ENCODE measurements at regions not wholly inside any gene's neighbourhood (a gene's known extent, or its start where the extent isn't known, plus 50 kb on each side); places are given as distances from the start of the nearest gene placed in this dataset.
"Not testable (repeated sequence)": the region's sequence is repeated elsewhere in the genome, so short reads cannot be mapped to it uniquely, and the experiment has no call there.

- H3K4me1 Mint-ChIP-seq (ENCODE audit: unreplicated experiment) = no peaks in the 10 kb centered on the region
- no peaks in the 10 kb centered on the region for H3K36me3 Mint-ChIP-seq
- TF ChIP-seq, protein P1, sequence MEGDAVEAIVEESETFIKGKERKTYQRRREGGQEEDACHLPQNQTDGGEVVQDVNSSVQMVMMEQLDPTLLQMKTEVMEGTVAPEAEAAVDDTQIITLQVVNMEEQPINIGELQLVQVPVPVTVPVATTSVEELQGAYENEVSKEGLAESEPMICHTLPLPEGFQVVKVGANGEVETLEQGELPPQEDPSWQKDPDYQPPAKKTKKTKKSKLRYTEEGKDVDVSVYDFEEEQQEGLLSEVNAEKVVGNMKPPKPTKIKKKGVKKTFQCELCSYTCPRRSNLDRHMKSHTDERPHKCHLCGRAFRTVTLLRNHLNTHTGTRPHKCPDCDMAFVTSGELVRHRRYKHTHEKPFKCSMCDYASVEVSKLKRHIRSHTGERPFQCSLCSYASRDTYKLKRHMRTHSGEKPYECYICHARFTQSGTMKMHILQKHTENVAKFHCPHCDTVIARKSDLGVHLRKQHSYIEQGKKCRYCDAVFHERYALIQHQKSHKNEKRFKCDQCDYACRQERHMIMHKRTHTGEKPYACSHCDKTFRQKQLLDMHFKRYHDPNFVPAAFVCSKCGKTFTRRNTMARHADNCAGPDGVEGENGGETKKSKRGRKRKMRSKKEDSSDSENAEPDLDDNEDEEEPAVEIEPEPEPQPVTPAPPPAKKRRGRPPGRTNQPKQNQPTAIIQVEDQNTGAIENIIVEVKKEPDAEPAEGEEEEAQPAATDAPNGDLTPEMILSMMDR (conservative IDR thresholded peaks at IDR 0.05) = no peak
- no peak for DNase-seq (ENCODE audit: extremely low spot score, unreplicated experiment)
- H3K27ac Mint-ChIP-seq = no peak overlapping the region
- no peak overlapping the region for H3K4me3 Mint-ChIP-seq
- no peaks in the 10 kb centered on the region for H3K27me3 Mint-ChIP-seq
- no peaks in the 10 kb centered on the region for H3K9me3 Mint-ChIP-seq
These were observed 85.7 kb upstream of the HS3ST4 start for GRCh38 chr16:25606069-25606468.

DNA sequence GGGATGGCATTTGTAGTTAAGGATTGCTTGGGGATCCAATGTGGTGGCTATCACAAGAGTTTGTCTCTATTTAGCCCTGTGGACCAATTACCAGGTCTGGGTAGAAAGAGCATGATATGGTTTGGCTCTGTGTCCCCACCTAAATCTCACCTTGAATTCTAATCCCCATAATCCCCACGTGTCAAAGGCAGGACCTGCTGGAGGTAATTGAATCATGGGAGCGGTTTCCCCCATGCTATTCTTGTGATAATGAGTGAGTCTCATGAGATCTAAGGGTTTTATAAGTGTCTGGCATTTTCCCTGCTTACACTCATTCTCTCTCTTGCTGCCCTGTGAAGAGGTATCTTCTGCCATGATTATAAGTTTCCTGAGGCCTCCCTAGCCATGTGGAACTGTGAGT, 86.4 kb upstream of the HS3ST4 start:
- no peaks in the 10 kb centered on the region for H3K9me3 Mint-ChIP-seq
- no peak overlapping the region for H3K27ac Mint-ChIP-seq
- no peaks in the 10 kb centered on the region for H3K27me3 Mint-ChIP-seq
- no peak overlapping the region for H3K4me3 Mint-ChIP-seq
- DNase-seq (ENCODE audit: extremely low spot score, unreplicated experiment) = no peak
- TF ChIP-seq, protein P1 (conservative IDR thresholded peaks at IDR 0.05) = no peak
- no peaks in the 10 kb centered on the region for H3K36me3 Mint-ChIP-seq
- no peaks in the 10 kb centered on the region for H3K4me1 Mint-ChIP-seq (ENCODE audit: unreplicated experiment)

DNA sequence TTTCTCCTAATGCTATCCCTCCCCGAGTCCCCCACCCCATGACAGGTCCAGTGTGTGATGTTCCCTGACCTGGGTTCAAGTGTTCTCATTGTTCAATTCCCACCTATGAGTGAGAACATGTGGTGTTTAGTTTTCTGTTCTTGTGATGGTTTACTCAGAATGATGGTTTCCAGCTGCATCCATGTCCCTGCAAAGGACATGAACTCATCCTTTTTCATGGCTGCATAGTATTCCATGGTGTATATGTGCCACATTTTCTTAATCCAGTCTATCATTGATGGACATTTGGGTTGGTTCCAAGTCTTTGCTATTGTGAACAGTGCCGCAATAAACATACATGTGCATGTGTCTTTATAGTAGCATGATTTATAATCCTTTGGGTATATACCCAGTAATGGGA, 90.5 kb upstream of the HS3ST4 start:
- H3K27me3 Mint-ChIP-seq = not testable (repeated sequence)

DNA sequence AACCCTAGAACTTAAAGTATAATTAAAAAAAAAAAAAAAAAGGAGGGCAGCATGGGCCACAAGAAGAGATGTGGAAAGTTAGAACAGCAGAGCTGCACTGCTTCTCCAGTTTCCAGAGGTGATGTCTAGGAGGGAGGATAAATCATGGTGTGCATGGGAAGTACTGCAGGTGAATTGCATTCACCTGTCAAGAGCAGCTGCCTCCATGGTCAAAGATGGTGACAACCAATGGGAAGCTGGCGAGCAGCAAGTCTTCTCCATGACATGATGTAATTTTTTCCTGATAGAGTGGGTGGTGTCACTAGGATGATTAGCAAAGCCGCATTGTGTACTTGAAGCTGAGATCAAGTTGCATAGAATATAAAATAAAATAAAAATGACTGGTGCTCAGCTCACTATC, 95.6 kb upstream of the HS3ST4 start:
- no peak overlapping the region for H3K4me3 Mint-ChIP-seq
- DNase-seq (ENCODE audit: extremely low spot score, unreplicated experiment) = no peak
- H3K9me3 Mint-ChIP-seq = no peaks in the 10 kb centered on the region
- H3K36me3 Mint-ChIP-seq = no peaks in the 10 kb centered on the region
- H3K27ac Mint-ChIP-seq = no peak overlapping the region
- TF ChIP-seq, protein P1 (conservative IDR thresholded peaks at IDR 0.05) = no peak
- H3K4me1 Mint-ChIP-seq (ENCODE audit: unreplicated experiment) = no peaks in the 10 kb centered on the region
- no peaks in the 10 kb centered on the region for H3K27me3 Mint-ChIP-seq

More for the DNA sequence above, 90.5 kb upstream of the HS3ST4 start:
- not testable (repeated sequence) for H3K4me1 Mint-ChIP-seq (ENCODE audit: unreplicated experiment); H3K9me3 Mint-ChIP-seq; DNase-seq (ENCODE audit: extremely low spot score, unreplicated experiment); H3K4me3 Mint-ChIP-seq; H3K36me3 Mint-ChIP-seq; H3K27ac Mint-ChIP-seq

DNA sequence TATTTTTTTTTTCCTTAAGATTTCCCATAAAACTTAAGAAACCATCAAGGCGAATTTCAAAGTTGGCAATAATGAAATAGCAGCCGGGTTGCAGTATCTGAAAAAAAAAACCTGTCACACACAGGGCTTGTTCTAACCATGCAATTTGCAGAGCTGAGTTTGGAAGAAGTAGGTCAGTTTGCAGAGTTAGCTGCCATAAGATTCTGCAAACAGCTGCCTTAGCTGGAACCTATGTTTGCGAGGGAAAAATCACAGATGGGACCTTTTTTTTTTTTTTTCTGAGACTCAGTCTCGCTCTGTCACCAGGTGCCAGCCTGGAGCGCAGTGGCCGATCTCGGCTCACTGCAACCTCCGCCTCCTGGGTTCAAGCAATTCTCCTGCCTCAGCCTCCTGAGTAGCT, 98.5 kb upstream of the HS3ST4 start:
- no peaks in the 10 kb centered on the region for H3K9me3 Mint-ChIP-seq
- H3K4me3 Mint-ChIP-seq = no peak overlapping the region
- TF ChIP-seq, protein P1 (conservative IDR thresholded peaks at IDR 0.05) = no peak
- H3K4me1 Mint-ChIP-seq (ENCODE audit: unreplicated experiment) = no peaks in the 10 kb centered on the region
- no peaks in the 10 kb centered on the region for H3K36me3 Mint-ChIP-seq
- DNase-seq (ENCODE audit: extremely low spot score, unreplicated experiment) = no peak
- no peak overlapping the region for H3K27ac Mint-ChIP-seq
- H3K27me3 Mint-ChIP-seq = no peaks in the 10 kb centered on the region

DNA sequence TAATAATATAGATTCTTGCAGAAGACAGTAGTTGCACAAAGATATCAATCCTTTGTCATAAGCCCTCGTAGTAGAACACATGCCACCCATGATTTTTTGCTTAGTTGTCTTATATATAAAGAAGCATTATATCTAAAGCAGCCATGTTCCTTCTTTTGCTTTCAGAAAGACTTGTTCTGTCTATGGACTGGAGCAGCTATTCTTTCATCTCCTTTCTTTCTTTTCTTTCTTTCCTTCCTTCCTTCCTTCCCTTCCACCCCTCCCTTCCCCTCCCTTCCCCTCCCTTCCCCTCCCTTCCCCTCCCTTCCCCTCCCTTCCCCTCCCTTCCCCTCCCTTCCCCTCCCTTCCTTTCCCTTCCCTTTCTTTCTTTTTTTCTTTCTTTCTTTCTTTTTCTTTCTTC, 104.0 kb upstream of the HS3ST4 start:
- peaks cover 8% of the 10 kb centered on the region for H3K9me3 Mint-ChIP-seq
- TF ChIP-seq, protein P1 (conservative IDR thresholded peaks at IDR 0.05) = no peak
- no peaks in the 10 kb centered on the region for H3K4me1 Mint-ChIP-seq (ENCODE audit: unreplicated experiment)
- no peak for DNase-seq (ENCODE audit: extremely low spot score, unreplicated experiment)
- H3K27ac Mint-ChIP-seq = no peak overlapping the region
- no peaks in the 10 kb centered on the region for H3K36me3 Mint-ChIP-seq
- no peaks in the 10 kb centered on the region for H3K27me3 Mint-ChIP-seq
- no peak overlapping the region for H3K4me3 Mint-ChIP-seq

Measured in type B pancreatic cell (in vitro differentiated cells).